SIG-M5 treated with dmso at 0.1 percent for 504 hours (cell line): ENCODE measurements at regions not wholly inside any gene's neighbourhood (a gene's known extent, or its start where the extent isn't known, plus 50 kb on each side); places are given as distances from the start of the nearest gene placed in this dataset.
"Not testable (repeated sequence)": the region's sequence is repeated elsewhere in the genome, so short reads cannot be mapped to it uniquely, and the experiment has no call there.

Source experiments
- DNase-seq: peaks from one replicate; lab custom pipeline; 2025; ENCODE audit not compliant: unreplicated experiment; lab: John Stamatoyannopoulos, UW

DNA sequence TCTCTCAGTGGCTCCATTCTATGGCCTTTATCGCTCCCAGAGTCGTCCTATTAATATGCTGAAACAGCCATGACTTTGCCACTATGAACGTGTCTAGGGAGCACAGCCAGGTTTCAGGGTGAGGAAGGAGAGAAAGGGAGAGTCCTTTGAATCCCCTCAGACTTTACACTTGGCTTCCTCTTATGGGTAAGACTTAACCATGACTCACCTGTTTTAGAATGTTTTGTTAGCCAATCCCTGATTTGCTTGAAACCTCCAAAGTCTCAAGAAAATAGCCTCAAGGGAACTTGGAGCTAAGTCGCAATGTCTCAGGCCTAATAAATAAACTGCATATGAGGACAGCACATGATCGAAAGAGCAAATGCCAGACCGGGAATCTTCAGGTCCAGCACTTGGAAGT, 131.2 kb upstream of the RCN1 start:
- no peak for DNase-seq

DNA sequence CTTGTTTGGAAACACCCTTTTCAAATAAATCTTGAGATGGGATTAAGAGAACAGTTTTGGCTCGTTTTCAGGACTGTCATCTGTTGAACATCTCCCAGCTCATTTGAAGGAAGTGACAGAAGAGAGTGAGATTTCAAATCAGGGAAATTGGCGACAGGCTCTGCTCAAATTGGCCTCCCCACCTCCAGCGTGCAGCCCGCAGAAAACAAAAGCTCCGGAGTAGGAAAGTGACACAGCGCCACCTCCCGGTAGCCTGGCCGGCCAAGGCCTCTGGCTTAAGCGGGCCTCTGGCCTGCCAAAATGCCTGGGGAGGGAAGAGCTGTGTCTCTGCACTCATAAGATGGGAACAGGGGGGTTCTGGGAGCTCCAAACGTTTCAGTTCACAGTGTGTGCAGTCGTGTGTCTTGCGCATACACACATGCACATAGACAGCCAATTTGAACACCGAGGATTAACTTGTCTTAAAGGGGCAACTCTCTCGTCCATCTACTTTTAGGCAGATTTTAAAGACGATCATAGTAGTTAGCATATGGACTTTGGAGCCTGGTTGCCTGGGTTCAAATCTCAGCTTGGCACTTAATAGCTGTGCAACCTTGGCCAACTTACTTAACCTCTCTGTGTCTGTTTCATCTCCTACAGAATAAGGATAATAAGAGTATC, 132.7 kb upstream of the RCN1 start:
- DNase-seq, result peak; percentile 4

DNA sequence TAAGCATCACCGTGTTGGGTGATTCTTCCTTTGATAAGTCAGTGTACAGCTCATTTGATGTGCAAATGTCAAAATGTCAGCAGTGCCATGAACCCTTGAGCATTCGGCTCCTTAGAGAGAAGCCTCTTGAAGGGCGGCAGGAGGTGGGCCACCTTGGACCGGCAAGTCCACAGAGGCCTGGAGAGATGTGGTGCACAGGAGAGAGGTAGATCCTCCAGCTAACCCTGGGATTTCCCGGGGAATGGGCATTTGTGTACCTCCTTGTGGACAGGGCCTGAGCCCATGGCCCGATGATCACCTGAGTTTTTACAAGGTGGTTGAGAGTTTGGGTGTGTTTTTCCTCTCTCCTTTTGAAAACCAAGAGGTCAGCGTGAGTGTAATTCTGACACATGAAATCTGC, 133.2 kb upstream of the RCN1 start:
- DNase-seq, result no peak

DNA sequence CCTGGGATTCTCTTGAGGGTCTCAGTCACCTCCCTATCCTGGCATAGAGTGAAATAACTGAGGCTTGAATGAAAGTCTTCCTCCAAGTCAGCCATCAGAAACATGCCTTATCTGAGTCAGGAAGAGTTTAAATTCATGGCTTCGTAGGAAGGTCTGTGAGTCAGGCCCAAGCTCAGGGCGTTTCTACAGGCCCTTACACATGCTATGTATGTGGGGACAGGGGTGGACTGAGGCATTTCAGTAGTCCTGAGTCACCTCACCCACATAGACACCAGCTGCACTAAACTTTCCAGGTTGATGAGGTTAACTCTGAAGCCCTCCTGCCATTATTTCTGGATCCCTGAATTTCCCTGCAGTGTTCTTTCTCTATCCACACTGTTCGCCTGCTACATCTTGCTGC, 134.6 kb upstream of the RCN1 start:
- DNase-seq, result no peak

DNA sequence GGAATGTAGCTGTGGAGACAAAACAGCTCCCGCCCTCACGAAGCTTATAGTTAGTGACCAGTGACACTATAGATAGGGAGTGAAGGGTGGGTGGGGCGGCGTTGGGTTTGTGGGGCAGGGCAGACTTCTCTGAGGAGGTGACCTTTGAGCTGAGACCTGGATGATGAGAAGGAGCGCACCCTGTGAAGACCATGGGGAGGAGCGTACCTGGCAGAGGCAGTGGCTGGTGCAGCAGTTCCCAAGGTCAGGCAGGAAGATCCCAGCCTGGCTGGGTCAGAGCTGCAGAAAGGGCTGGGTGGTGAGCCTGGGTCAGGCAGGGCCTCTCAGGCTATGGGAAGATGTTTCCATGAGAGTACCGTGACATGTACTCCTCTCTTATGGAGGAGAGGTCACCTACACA, 135.0 kb upstream of the RCN1 start:
- DNase-seq, result no peak

DNA sequence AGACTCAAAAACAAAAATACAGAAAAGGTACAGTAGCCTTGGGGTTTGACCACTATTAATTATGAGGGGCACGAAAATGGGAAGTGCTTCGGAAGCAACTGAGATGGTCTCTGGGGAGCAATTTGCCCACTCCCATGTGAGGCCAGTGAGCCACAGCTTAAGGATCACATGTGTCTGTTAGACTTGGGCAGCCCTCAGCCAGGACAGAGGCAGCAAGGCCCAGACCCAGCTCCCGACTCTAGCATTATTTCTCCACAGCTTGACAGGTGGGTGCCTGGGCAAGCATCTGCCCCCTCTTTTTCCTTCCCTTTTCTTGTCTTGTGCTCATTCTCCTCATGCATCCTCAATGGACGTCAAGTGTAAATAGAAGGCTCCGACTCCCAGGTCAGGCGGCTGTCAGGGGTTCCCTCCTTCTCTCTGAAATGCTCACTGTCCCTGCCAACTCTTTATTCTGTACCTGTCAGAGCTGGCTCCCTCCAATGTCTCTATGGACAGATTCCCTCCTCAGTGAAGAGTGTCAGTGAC, 137.0 kb upstream of the RCN1 start:
- DNase-seq, result no peak

DNA sequence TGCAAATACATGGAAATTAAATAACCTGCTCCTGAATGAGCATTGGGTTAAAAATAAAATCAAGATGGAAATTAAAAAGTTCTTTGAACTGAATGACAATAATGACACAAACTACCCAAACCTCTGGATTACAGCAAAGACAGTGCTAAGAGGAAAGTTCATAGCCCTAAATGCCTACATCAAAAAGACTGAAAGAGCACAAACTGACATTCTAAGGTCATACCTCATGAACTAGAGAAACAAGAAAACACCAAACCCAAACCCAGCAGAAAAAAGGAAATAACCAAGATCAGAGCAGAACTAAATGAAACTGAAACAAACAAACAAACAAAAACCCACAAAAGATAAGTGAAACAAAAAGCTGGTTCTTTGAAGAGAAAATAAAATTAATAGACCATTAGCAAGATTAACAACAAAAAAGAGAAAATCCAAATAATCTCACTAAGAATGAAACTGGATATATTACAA, 138.6 kb upstream of the PAX6 start:
- not testable (repeated sequence) for DNase-seq

DNA sequence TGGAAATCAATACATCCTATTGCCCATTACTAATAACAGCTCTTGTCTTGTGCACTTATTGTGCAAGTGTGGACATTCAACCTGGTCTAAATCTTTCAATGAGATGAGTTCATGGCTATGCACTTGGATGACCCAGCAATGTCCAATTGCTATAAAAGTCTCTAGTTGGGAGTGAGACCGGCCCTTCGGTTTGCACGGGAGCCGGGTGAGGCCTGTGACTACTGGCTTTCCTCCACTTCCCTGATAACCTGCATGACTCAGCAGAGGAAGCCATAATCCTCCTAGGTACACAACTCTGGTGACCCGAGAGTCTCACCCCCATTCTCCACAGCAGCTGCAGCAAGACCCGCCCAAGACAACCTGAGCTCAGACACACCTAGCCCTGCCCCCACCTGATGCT, 135.9 kb upstream of the PAX6 start:
- DNase-seq, result no peak

DNA sequence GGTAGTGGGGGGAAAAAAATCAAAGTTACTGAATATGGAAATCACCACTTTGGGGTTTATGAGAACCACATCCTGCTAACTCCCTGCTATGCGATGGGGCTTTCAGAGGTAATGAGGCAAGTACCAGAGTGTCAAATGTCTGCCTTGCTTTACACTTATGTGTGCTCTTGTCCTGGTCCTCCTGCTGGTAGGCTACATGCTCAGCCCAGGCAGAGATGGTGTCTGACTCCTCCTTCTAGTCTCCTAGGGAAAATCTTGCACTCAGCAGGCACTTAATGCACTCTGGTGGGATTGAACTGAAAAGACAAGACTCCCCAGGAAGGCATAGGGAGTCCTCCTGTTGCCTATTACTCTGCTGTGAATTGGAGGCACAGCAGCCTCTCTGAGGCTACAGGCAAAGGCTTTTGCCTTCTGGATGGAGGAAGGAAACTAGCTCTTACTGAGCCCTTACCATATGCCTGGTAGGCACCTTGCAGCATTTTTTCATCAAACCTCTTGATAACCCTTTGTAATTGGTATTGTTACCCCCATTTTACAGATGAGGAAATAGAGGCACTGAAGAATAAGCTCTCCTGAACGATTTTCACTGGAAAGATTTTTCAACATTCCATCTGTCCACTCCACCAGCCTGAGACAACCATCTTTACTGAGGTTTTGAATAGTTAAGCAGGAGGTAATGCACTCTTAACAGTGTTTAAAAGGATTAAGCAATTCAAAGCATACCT, 132.1 kb upstream of the PAX6 start:
- no peak for DNase-seq

DNA sequence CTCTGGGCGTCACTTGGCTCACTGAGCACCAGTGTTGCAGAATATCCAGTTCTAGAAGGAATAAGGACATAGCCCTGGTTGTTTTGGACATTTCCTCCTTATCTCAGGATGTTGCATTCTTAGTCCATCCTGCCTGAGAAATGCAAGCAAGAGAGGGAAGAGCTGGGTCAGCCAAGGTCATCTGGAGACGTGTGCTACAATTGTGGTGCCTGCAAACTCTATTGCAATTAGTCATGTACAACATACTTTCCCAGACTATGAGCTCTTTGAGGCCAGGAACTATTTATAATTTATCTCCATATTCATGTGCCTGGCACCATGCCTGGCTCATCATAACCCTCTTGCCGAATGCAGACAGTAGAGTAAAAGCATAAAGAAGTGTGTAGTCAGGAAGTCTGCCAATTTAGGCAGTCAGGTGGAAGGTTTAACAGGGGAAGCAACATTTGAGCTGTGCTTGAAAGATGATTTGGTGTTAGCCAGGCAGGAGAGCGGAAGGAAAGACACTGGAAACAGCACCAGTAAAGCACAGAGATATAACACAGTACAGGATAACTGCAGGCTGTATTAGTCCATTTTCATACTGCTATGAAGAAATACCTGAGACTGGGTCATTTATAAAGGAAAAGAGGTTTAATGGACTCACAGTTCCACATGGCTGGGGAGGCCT, 129.4 kb upstream of the PAX6 start:
- no peak for DNase-seq

DNA sequence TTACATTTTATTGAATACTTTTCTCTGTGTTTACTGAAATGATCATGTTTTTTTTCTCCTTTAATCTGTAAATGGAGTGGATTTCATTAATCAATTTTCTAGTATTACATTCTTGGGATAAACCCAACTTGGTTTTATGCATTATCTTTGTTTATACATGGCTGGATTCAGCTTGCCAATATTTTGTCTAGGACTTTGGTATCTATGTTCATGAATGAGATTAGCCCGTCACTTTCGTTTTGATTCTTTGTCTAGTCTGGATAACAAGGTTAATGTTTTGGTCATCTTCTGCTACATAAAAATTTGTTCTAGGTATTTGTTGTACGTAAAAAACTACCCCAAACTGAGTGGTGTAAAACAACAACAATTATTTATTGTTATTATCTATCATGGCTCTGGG, 127.9 kb upstream of the PAX6 start:
- DNase-seq, result no peak

DNA sequence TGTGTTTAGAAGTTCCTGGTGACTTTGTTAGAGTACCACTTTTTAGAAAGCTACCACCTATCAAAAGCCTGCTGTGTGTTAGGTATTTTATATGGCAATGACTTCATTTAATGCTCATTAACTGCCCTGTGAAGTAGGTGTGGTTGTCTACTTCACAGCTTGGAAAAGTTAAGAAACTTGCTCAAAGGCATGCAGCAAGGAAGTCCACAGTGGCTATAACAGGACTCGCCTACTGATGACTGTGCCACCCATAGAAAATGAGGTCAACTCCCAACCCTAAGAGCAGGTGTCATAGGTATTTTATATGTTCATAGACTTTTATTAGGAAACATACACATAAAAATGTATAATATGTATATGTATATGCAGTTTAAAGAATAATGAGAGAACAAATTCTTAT, 125.2 kb upstream of the PAX6 start:
- no peak for DNase-seq

DNA sequence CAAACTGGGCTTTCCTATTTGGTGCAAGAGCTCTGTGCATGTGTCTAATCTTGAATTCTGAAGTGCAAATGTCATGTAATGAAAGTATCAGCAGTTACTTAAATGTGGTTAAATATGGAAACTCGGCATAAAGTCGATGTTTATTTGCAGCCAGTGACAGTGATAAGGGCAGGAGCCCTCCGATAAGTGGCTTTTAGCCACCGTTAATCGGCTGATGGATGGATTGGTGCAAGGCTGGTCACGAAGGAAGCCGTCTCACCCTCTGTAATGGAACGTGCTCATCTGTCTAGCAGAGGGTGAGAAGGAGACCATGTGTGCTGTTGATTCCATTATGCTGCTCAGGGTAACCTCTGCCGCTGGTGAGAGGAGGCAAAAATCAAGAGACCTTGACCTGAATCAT, 121.8 kb upstream of the PAX6 start:
- DNase-seq, result no peak

DNA sequence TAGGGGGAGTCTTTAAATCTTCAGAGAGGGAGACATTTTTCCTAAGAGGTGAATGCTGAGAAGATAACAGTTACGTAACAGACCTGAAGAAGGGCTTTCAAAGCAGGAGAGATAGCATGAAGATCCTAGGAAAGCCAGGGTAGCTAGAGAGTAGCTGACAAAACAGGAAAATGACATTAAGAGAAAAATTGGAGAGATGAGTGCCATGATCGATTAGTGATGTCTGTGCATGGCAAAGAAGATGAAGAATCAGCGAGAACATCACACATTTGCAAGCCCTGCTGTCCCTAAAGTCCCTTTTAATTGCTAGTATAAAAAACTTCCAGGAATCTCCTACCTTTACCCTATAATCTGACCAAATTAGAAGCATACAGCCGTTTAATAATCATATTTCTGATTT, 116.9 kb upstream of the PAX6 start:
- no peak for DNase-seq

DNA sequence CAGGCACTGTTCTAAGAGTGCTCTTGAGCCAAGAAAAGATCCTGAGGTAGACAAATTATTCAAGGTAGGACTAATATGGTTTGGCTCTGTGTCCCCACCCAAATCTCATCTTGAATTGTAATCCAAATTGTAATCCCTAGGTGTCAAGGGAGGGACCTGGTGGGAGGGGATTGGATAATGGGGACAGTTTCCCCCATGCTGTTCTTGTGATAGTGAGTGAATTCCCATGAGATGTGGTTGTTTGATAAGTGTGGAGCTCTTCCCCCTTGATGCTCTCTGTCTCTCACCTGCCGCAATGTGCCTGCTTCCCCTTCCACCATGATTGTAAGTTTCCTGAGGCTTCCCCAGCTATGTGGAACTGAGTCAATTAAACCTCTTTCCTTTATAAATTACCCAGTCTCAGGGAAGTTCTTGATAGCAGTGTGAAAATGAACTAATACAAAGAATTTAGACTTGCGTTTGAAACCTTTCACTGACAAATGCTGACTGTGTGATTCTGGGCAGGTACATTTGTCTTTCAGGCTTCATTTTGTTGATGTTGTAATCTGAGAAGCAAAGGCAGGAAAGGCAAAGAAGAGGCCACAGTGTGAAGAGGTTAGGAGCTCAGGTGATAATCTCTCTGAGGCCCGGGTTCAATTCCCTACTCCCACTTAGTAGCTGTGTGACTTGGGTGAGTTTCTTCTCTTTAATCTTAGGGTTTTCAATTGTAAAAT, 115.8 kb upstream of the PAX6 start:
- no peak for DNase-seq

DNA sequence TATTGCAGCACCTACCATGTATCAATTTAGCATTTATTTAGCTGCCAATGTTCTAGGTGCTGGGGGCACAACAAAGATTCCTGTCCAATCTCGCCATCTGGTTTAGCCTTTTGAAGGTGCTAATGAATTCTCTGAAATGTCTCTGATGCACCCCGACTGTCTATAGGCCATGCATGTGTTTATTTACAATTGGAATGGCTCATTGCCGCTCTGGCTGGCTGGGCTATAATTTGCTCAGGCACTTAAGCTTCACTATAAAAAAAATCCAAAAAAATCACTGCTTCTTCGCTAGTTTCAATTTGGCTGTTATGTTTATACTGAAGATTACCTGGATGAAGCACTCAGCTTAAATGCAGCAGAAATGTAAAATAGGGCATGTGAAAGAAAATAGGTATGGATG, 115.0 kb upstream of the PAX6 start:
- no peak for DNase-seq

DNA sequence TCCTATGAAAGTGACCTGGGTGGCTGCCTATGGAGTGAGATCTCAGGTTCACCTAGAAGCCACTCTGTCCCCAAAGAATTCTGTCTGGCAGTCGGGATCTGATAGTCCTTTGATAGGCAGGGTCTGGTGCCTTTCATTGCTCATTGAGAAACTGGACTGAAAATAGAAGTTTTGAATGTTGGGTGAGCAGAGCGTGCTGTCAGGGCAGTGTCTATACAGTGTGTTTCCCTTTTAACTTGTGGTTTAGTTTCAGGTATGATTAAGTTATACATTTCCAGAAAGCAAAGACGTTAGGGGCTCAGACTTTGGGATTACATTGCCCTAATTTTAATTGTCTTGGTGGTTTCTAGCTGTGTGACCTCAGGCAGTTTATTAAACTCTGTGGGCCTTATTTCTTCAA, 111.3 kb upstream of the PAX6 start:
- DNase-seq, result no peak

DNA sequence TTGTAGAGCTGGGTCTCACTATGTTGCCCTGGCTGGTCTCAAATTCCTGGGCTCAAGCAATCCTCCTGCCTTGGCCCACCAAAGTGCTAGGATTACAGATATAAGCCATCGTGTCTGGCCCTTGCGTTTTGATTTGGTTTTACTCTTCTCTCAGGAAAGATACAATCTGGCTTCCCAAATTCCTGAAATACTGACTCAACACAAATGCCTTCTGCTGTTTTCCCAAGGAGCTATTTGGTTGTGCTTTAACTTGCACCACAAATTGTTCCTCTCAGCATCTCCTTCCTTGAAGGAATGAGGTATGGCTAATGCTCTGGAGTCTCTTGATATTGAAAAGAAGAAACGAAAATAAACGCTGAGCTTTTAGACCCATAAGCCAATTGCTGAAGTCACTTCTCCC, 110.0 kb upstream of the PAX6 start:
- no peak for DNase-seq

DNA sequence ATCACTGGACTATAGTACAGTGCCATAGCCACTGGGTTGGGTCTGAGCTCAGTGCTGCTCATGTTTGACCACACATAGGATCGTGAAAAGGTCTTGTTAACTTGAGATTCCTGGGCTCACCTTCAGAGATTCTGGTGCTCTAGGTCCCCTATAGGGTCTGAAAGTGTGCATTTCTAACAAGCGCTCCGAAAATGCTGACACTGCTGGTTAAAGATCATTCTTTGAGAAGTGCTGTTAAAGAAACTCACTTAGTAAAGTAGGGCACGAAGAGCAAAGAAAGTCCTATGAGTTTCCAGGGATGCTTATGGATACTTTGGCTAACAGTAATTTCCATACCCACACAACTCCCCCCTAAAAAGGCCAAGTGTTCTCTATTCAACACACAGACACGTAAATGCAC, 108.1 kb upstream of the PAX6 start:
- DNase-seq, result no peak

DNA sequence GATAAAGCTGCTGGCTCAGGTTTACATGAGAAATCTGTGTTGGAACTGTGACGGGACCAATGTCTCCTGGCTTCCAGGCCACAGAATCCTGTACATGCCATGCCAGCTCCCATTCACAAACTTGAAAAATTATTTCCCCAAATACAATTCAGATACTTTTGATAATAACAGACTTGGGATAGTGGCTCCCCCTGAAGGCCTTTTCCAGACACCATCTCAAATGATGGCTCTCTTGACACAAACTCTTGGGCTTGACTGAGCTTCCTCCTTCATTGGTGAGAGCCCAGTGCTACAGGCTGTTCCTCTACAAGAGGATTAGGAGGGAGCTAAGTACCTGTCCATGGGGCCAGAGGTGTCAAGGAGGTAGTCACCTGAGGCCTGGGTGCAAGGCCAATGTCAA, 104.7 kb upstream of the PAX6 start:
- DNase-seq, result no peak

DNA sequence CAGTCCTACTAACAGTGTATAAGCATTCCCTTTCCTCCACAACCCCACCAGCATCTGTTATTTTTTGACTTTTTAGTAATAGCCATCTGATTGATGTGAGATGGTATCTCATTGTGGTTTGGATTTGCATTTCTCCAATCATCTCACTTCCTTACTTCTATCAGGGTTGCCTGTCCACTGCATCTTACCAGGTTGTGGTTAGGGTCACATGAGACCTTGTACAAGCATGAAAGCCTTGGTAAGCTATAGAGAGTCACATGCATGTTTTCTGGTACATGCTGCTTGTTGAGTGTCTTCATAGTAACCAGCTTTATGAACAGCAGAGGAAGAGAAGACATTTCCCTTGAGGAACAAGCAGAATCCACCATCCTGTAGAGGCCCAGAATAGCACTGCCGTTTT, 102.9 kb upstream of the PAX6 start:
- DNase-seq, result no peak

DNA sequence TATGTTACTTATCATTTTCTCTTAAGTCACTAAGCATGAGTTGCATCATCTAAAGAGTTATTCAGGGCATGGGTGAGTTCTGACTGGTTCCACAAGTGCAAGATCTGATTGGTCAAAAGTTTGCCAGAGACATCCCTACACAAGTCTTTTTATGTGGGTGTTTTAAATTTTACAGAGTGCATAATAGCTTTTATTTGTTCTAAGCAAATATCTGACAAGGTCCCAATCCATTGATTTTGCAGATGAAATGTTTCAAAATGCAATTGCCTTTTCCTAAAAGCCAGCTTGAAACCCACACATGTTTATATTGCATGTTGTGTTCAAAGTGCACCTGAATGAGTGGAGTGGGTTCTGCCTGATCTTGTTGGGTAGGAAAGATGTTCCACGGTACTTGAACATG, 101.7 kb upstream of the PAX6 start:
- DNase-seq, result no peak
